Fibroblast of lung (primary cell): ENCODE measurements at regions not wholly inside any gene's neighbourhood (a gene's known extent, or its start where the extent isn't known, plus 50 kb on each side); places are given as distances from the start of the nearest gene placed in this dataset.

Source experiments
- DNase-seq, 2 donors: peaks; one replicate each; pipeline versions ENCODE4 v3.0.0 to v3.0.0-alpha.2; 2010; ENCODE audit warnings: low read depth in 2 of 2
- H2AFZ ChIP-seq: 2 replicates; pipeline ENCODE4 v1.5.1; 2012; ENCODE audit warnings: low read length, control low read depth, inconsistent platforms
- H3K27ac ChIP-seq: 2 replicates; pipeline ENCODE4 v1.5.1; 2011; ENCODE audit warnings: low read length, control low read depth; ENCODE audit not compliant: insufficient read depth
- H3K27me3 ChIP-seq: 2 replicates; pipeline ENCODE4 v1.5.1; 2011; ENCODE audit warnings: mild to moderate bottlenecking, low read length; ENCODE audit not compliant: control insufficient read depth, insufficient read depth
- H3K36me3 ChIP-seq: 2 replicates; pipeline ENCODE4 v1.5.1; 2011; ENCODE audit warnings: low read length; ENCODE audit not compliant: control insufficient read depth, insufficient read depth
- H3K4me1 ChIP-seq: 2 replicates; pipeline ENCODE4 v1.5.1; 2011; ENCODE audit warnings: low read length; ENCODE audit not compliant: control insufficient read depth, insufficient read depth; ENCODE audit errors: extremely low read depth
- H3K4me2 ChIP-seq: 2 replicates; pipeline ENCODE4 v1.5.1; 2011; ENCODE audit warnings: low read length, control low read depth; ENCODE audit not compliant: insufficient read depth; ENCODE audit errors: extremely low read depth
- H3K4me3 ChIP-seq, 4 experiments: fragments of 200-600 bp in 1 of 4; sonication (generic) in 1 of 4; replicated peaks in 1 of 4; 2 replicates each; pipeline ENCODE4 v1.5.1; 2011 to 2016; ENCODE audit warnings: low read length in 4 of 4, low read depth in 3 of 4, mild to moderate bottlenecking in 3 of 4, control low read depth in 2 of 4, inconsistent platforms in 1 of 4, mixed read lengths in 1 of 4; ENCODE audit not compliant: insufficient read depth in 1 of 4; ENCODE audit errors: control extremely low read depth in 1 of 4
- H3K79me2 ChIP-seq: 2 replicates; pipeline ENCODE4 v1.5.1; 2012; ENCODE audit warnings: mild to moderate bottlenecking, low read length, inconsistent platforms; ENCODE audit not compliant: control insufficient read depth, insufficient read depth
- H3K9ac ChIP-seq: 2 replicates; pipeline ENCODE4 v1.5.1; 2011; ENCODE audit warnings: mild to moderate bottlenecking, low read length, control low read depth; ENCODE audit not compliant: insufficient read depth
- H3K9me3 ChIP-seq: 2 replicates; pipeline ENCODE4 v1.5.1; 2012; ENCODE audit warnings: low read depth, low read length; ENCODE audit not compliant: control insufficient read depth, insufficient read depth
- H4K20me1 ChIP-seq: 2 replicates; pipeline ENCODE4 v1.5.1; 2011; ENCODE audit warnings: low read length; ENCODE audit not compliant: control insufficient read depth, insufficient read depth; ENCODE audit errors: extremely low read depth
- EZH2 ChIP-seq: IDR thresholded peaks from 2 replicates; pipeline ENCODE4 v1.5.1; 2012; ENCODE audit warnings: low read length, control low read depth, mild to moderate bottlenecking; ENCODE audit errors: missing control alignments
- TF ChIP-seq, protein P1 (sequence below), 2 donors: IDR thresholded peaks in 1 of 2; conservative IDR thresholded peaks in 1 of 2; 1 replicate in 1 of 2; 2 replicates in 1 of 2; pipeline ENCODE4 v1.5.1; 2011 to 2012; ENCODE audit warnings: low read length in 2 of 2, control low read depth in 1 of 2, inconsistent platforms in 1 of 2, low read depth in 1 of 2, mild to moderate bottlenecking in 1 of 2

DNA sequence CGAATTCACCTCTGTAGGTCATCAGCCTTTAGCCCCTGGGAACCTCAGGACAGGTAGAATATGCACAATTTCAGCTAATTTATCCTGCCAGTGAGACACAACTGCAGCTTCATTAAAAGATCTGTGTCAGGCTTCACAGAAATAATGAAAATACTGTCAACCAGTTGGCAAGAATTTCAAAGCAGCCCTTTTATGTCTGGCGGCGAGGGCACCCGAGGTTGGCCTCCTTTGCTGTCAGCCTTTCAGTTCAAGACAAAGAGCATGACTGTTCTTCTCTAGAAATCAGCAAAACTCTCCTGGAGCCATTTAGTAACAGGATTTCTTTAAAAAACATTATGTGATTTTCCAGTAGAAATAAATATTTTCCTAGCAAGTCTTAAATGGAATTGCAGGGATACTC, 75.9 kb downstream of the BBS10 start:
- H3K79me2 ChIP-seq: peaks cover 2% of the 10 kb centered on the region
- H3K4me3 ChIP-seq: no peak overlapping the region
- no peak overlapping the region for H3K4me2 ChIP-seq
- H3K27ac ChIP-seq: no peak overlapping the region
- H2AFZ ChIP-seq: no peak overlapping the region
- no peaks in the 10 kb centered on the region for H3K36me3 ChIP-seq
- peaks cover 31% of the 10 kb centered on the region for H3K4me1 ChIP-seq
- TF ChIP-seq EZH2: no peak
- TF ChIP-seq, protein P1, sequence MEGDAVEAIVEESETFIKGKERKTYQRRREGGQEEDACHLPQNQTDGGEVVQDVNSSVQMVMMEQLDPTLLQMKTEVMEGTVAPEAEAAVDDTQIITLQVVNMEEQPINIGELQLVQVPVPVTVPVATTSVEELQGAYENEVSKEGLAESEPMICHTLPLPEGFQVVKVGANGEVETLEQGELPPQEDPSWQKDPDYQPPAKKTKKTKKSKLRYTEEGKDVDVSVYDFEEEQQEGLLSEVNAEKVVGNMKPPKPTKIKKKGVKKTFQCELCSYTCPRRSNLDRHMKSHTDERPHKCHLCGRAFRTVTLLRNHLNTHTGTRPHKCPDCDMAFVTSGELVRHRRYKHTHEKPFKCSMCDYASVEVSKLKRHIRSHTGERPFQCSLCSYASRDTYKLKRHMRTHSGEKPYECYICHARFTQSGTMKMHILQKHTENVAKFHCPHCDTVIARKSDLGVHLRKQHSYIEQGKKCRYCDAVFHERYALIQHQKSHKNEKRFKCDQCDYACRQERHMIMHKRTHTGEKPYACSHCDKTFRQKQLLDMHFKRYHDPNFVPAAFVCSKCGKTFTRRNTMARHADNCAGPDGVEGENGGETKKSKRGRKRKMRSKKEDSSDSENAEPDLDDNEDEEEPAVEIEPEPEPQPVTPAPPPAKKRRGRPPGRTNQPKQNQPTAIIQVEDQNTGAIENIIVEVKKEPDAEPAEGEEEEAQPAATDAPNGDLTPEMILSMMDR (conservative IDR thresholded peaks at IDR 0.05 in 1 of 2, IDR thresholded peaks at IDR 0.05 in 1 of 2; ENCODE audit: low read depth in 1 of 2, low read length in 2 of 2): no peak
- H4K20me1 ChIP-seq: no peaks in the 10 kb centered on the region
- no peaks in the 10 kb centered on the region for H3K27me3 ChIP-seq
- no peak for DNase-seq
- no peaks in the 10 kb centered on the region for H3K9me3 ChIP-seq
- no peak overlapping the region for H3K9ac ChIP-seq

DNA sequence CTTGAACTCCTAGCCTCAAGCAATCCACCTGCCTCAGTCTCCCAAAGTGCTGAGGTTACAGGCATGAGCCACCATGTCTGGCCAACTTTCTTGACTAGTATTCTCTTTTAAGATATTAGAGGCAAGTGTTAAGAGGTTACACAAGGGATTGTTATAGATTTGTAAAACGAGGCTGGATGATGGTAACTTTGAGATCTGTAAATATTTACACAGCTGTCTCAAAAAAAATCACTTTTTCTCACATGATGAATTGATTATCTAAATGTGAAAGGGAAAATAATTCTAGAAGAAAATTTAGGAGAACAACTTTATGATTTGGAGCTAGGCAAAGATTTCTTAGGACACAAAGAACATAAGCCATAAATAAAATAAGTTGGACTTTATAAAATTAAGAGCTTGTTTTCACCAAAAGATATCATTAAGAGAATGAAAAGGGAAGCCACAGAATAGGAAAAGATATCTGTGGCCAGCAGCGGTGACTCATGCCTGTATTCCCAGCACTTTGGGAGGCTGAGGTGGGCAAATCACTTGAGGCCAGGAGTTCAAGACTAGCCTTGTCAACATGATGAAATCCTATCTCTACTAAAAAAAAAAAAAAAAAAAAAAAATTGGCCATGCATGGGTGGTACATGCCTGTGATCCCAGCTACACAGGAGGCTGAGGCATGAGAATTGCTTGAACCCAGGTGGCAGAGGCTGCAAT, 77.4 kb downstream of the BBS10 start:
- H3K79me2 ChIP-seq: peaks cover 4% of the 10 kb centered on the region

DNA sequence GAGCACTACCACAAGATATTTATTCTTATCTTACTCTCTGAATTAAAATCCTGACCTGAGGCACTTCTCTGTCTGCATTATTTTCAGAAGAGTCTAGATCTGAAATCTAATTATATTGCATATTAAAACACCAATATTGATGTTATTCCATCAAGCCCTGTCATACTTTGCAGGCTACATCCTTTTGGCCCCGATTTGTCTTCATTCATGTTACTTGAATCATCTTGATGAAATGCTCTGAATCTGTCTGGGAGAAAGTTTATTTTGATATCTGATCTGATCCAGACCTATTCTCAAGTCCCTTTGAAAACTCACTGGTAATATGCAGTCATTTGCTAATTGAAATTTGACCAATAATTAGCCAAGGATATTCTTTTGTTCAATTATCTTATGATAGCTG, 79.9 kb downstream of the BBS10 start:
- peak in 1 of 2 donors; percentile 64 for DNase-seq
- H3K27me3 ChIP-seq: no peaks in the 10 kb centered on the region
- no peak overlapping the region for H3K9ac ChIP-seq
- no peak overlapping the region for H3K4me3 ChIP-seq
- H3K36me3 ChIP-seq: no peaks in the 10 kb centered on the region
- H2AFZ ChIP-seq: no peak overlapping the region
- TF ChIP-seq, protein P1 (conservative IDR thresholded peaks at IDR 0.05 in 1 of 2, IDR thresholded peaks at IDR 0.05 in 1 of 2; ENCODE audit: low read depth in 1 of 2, low read length in 2 of 2): no peak
- no peak for TF ChIP-seq EZH2
- no peak overlapping the region for H3K4me2 ChIP-seq
- H4K20me1 ChIP-seq: no peaks in the 10 kb centered on the region
- H3K9me3 ChIP-seq: no peaks in the 10 kb centered on the region
- no peak overlapping the region for H3K27ac ChIP-seq
- H3K4me1 ChIP-seq: peaks cover 22% of the 10 kb centered on the region
- H3K79me2 ChIP-seq: peaks cover 4% of the 10 kb centered on the region

More for the DNA sequence above, 77.4 kb downstream of the BBS10 start:
- H3K27me3 ChIP-seq: no peaks in the 10 kb centered on the region
- DNase-seq: peak; percentile 26 to 44
- H3K4me1 ChIP-seq: peaks cover 28% of the 10 kb centered on the region
- H3K27ac ChIP-seq: no peak overlapping the region
- TF ChIP-seq, protein P1 (conservative IDR thresholded peaks at IDR 0.05 in 1 of 2, IDR thresholded peaks at IDR 0.05 in 1 of 2; ENCODE audit: low read depth in 1 of 2, low read length in 2 of 2): no peak
- TF ChIP-seq EZH2: no peak
- no peaks in the 10 kb centered on the region for H3K36me3 ChIP-seq
- no peak overlapping the region for H2AFZ ChIP-seq
- H3K9me3 ChIP-seq: no peaks in the 10 kb centered on the region
- no peak overlapping the region for H3K4me3 ChIP-seq
- H3K9ac ChIP-seq: no peak overlapping the region
- H4K20me1 ChIP-seq: no peaks in the 10 kb centered on the region
- no peak overlapping the region for H3K4me2 ChIP-seq
